22Rv1 (cell line): ENCODE measurements at regions not wholly inside any gene's neighbourhood (a gene's known extent, or its start where the extent isn't known, plus 50 kb on each side); places are given as distances from the start of the nearest gene placed in this dataset.

Experiments used
- CTCF ChIP-seq: fragments of 450-650 bp; IDR thresholded peaks from 2 replicates; pipeline ENCODE4 v1.5.1; 2017; ENCODE audit warnings: mild to moderate bottlenecking
- ZFX ChIP-seq: fragments of 450-650 bp; IDR thresholded peaks from 2 replicates; pipeline ENCODE4 v1.6.1; 2017; ENCODE audit warnings: antibody characterized with exemption, borderline replicate concordance

GRCh38 chr11:109958821-109959166 is 134.4 kb upstream of the ZC3H12C start:
- TF ChIP-seq CTCF, result no peak
- no peak for TF ChIP-seq ZFX
